ENCODE measurements at regions not wholly inside any gene's neighbourhood (a gene's known extent, or its start where the extent isn't known, plus 50 kb on each side); places are given as distances from the start of the nearest gene placed in this dataset.
"Not testable (repeated sequence)": the region's sequence is repeated elsewhere in the genome, so short reads cannot be mapped to it uniquely, and the experiment has no call there.

DNA sequence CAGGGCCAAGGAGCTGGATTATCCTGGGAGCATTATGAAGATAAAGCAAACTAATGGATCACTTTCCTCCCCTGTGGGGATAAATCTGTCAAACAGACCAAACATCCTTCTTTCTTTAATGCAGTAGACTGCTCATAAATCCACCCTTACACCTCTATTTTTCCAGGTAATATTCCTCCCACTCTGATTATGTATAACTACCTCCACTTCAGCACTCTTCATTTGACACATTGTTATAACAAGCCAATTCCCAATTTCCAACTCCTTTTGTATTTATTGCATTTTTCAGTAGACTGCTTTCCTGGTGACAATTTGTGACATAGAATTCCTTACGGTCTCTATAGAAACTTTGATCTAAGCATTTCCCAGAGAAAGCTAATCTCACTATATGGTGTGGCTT, 115.0 kb upstream of the PRKG2 start:
- Mint-ChIP-seq H3K9me3 (no peaks in the 10 kb centered on the region), H3K36me3 (ENCODE audit: low read depth) (no peaks in the 10 kb centered on the region), H3K27ac (no peak overlapping the region), H3K4me3 (no peak overlapping the region), H3K27me3 (peaks cover 1% of the 10 kb centered on the region), H3K4me1 (ENCODE audit: low read depth) (no peaks in the 10 kb centered on the region)
- ATAC-seq (no peak), DNase-seq (no peak)
- intact Hi-C loops (cut with micrococcal nuclease): no loop called here
- ChIA-PET CTCF (interaction anchor here (0.6 kb wide), 1 partner anchor 9 kb away, joined by 3 read pairs; no protein-coding TSS in a partner anchor), POLR2A (no interaction called here)
- TF ChIP-seq, protein P1, sequence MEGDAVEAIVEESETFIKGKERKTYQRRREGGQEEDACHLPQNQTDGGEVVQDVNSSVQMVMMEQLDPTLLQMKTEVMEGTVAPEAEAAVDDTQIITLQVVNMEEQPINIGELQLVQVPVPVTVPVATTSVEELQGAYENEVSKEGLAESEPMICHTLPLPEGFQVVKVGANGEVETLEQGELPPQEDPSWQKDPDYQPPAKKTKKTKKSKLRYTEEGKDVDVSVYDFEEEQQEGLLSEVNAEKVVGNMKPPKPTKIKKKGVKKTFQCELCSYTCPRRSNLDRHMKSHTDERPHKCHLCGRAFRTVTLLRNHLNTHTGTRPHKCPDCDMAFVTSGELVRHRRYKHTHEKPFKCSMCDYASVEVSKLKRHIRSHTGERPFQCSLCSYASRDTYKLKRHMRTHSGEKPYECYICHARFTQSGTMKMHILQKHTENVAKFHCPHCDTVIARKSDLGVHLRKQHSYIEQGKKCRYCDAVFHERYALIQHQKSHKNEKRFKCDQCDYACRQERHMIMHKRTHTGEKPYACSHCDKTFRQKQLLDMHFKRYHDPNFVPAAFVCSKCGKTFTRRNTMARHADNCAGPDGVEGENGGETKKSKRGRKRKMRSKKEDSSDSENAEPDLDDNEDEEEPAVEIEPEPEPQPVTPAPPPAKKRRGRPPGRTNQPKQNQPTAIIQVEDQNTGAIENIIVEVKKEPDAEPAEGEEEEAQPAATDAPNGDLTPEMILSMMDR (IDR thresholded peaks at IDR 0.05): no peak

DNA sequence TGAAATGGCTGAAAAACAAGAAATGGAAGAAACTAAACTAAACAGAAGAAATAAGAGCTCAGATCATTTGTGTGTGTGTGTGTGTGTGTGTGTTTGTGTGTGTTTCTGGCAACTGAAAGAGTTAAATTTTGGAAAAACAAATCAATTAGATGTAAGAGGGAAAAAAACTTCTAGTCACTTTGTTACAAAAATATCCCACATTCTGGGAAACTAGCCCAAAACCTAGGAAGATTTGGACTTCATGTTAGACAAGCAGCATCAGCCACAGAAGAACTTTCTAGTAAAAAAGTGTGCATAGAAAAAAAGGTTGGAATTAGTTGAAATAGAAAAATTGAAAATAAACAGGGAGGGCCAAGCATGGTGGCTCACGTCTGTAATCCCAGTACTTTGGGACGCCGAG, 111.6 kb upstream of the PRKG2 start:
- peaks cover 15% of the 10 kb centered on the region for H3K27me3 Mint-ChIP-seq
- H3K4me1 Mint-ChIP-seq (ENCODE audit: low read depth): no peaks in the 10 kb centered on the region
- TF ChIP-seq, protein P1 (IDR thresholded peaks at IDR 0.05): no peak
- H3K9me3 Mint-ChIP-seq: no peaks in the 10 kb centered on the region
- H3K27ac Mint-ChIP-seq: no peak overlapping the region
- no peaks in the 10 kb centered on the region for H3K36me3 Mint-ChIP-seq (ENCODE audit: low read depth)
- DNase-seq (no peak), ATAC-seq (no peak)
- H3K4me3 Mint-ChIP-seq: no peak overlapping the region
- CTCF ChIA-PET: no interaction called here
- POLR2A ChIA-PET: no interaction called here
- intact Hi-C loops (cut with micrococcal nuclease): no loop called here

DNA sequence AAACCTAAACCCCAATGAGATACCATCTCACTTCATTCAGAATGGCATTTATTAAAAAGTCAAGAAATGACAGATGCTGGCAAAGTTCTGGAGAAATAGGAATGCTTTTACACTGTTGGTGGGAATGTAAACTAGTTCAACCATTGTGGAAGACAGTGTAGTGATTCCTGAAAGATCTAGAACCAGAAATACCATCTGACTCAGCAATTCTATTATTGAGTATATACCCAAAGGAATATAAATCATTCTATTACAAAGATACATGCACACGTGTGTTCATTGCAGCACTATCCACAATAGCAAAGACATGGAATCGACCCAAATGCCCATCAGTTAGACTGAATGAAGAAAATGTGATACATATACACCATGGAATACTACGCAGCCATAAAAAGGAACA, 109.6 kb upstream of the PRKG2 start:
- ATAC-seq; DNase-seq; H3K27ac Mint-ChIP-seq; H3K36me3 Mint-ChIP-seq (ENCODE audit: low read depth); CTCF ChIA-PET; POLR2A ChIA-PET; H3K9me3 Mint-ChIP-seq; H3K4me3 Mint-ChIP-seq; H3K4me1 Mint-ChIP-seq (ENCODE audit: low read depth); intact Hi-C loops (cut with micrococcal nuclease): not testable (repeated sequence)
- peaks cover 16% of the 10 kb centered on the region for H3K27me3 Mint-ChIP-seq

DNA sequence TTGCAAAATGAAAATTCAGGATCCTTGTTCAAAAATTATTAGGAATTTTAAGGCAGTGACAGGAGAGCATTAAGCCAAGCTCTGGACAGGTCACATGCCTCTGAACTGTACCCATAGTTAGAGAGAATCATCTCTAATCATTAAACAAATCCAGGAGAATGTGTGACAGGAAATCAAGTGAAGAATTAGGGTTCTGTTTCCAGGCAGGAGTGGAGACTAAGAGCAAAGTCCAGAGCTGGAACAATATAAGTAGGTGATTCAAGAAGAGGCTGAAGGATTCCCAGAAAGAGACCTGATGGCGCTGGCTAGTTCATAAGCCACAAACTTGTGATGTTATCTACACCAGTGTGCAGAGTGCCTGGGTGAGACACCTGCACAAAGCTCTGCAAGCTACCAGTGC, 104.6 kb upstream of the PRKG2 start:
- DNase-seq (no peak), ATAC-seq (no peak)
- Mint-ChIP-seq H3K27me3 (peaks cover 17% of the 10 kb centered on the region), H3K9me3 (no peaks in the 10 kb centered on the region), H3K27ac (no peak overlapping the region), H3K36me3 (ENCODE audit: low read depth) (no peaks in the 10 kb centered on the region), H3K4me1 (ENCODE audit: low read depth) (no peaks in the 10 kb centered on the region), H3K4me3 (no peak overlapping the region)
- TF ChIP-seq, protein P1 (IDR thresholded peaks at IDR 0.05): no peak
- CTCF ChIA-PET: interaction anchor here (4.1 kb wide), 1 partner anchor 32 kb away, joined by 13 read pairs; no protein-coding TSS in a partner anchor
- intact Hi-C loops (cut with micrococcal nuclease): no loop called here
- POLR2A ChIA-PET: no interaction called here

DNA sequence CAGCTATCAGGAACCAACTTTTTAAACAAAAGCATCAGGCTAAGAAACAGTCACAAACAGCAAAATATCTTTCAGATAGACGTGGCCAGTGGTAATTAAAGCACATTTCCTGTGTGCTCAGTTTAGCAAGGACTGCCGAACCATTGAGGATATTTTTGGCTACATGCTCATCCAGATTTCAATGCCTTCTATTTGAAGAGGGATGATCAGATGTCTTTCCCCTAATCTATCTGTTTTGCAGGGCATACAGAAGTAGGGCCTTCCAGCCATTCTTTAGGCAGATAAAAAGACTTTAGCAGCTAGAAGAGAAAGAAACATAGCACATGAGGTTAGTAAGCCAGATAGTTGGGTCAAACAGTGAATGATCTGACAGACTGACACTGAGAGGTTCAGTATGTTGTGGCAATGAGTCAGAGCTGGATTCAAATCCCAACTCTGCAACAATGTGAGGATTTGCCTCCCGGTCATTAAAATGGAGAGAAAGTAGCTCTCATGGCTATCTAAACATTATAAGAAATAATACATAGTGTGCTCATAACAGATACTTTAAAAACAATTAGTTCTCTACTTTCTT, 100.0 kb upstream of the PRKG2 start:
- no peaks in the 10 kb centered on the region for H3K4me1 Mint-ChIP-seq (ENCODE audit: low read depth)
- H3K36me3 Mint-ChIP-seq (ENCODE audit: low read depth): no peaks in the 10 kb centered on the region
- ChIA-PET POLR2A (no interaction called here), CTCF (no interaction called here)
- TF ChIP-seq, protein P1 (IDR thresholded peaks at IDR 0.05): no peak
- intact Hi-C loops (cut with micrococcal nuclease): no loop called here
- H3K9me3 Mint-ChIP-seq: peaks cover 1% of the 10 kb centered on the region
- H3K27ac Mint-ChIP-seq: no peak overlapping the region
- H3K4me3 Mint-ChIP-seq: no peak overlapping the region
- DNase-seq: no peak
- H3K27me3 Mint-ChIP-seq: peaks cover 14% of the 10 kb centered on the region
- no peak for ATAC-seq

All from activated CD8-positive, alpha-beta T cell treated with anti-CD3 and anti-CD28 coated beads for 36 hours (primary cell).